ENCODE measurements at regions not wholly inside any gene's neighbourhood (a gene's known extent, or its start where the extent isn't known, plus 50 kb on each side); places are given as distances from the start of the nearest gene placed in this dataset.

- TF ChIP-seq CTCF (IDR thresholded peaks at IDR 0.05; ENCODE audit: extremely low read depth, low read depth, low read length), result no peak
- Histone ChIP-seq H3K27ac (ENCODE audit: low read depth, low read length) (no peak overlapping the region), H3K4me2 (ENCODE audit: insufficient read depth, low read length) (no peak overlapping the region), H3K4me1 (ENCODE audit: insufficient read depth, low read length) (no peaks in the 10 kb centered on the region), H3K79me2 (ENCODE audit: insufficient read depth, low read length) (no peaks in the 10 kb centered on the region), H3K9me3 (ENCODE audit: low read depth, low read length) (no peaks in the 10 kb centered on the region), H2AFZ (ENCODE audit: low read length) (no peak overlapping the region), H3K27me3 (ENCODE audit: insufficient read depth, low read length) (no peaks in the 10 kb centered on the region), H3K4me3 (ENCODE audit: insufficient read depth, low read length) (no peak overlapping the region), H4K20me1 (ENCODE audit: insufficient read depth, low read length) (no peaks in the 10 kb centered on the region), H3K36me3 (ENCODE audit: insufficient read depth, low read length) (no peaks in the 10 kb centered on the region)
- DNase-seq (ENCODE audit: insufficient read length, low spot score, missing footprints), result no peak
These were observed 189.0 kb upstream of the DAB1 start for GRCh38 chr1:57612833-57613232.

- Histone ChIP-seq H3K79me2 (ENCODE audit: insufficient read depth, low read length) (no peaks in the 10 kb centered on the region), H3K4me2 (ENCODE audit: insufficient read depth, low read length) (no peak overlapping the region), H2AFZ (ENCODE audit: low read length) (no peak overlapping the region), H3K9me3 (ENCODE audit: low read depth, low read length) (no peaks in the 10 kb centered on the region), H3K4me3 (ENCODE audit: insufficient read depth, low read length) (no peak overlapping the region), H3K27me3 (ENCODE audit: insufficient read depth, low read length) (no peaks in the 10 kb centered on the region), H3K27ac (ENCODE audit: low read depth, low read length) (no peak overlapping the region), H3K4me1 (ENCODE audit: insufficient read depth, low read length) (no peaks in the 10 kb centered on the region), H4K20me1 (ENCODE audit: insufficient read depth, low read length) (no peaks in the 10 kb centered on the region), H3K36me3 (ENCODE audit: insufficient read depth, low read length) (no peaks in the 10 kb centered on the region)
- no peak for DNase-seq (ENCODE audit: insufficient read length, low spot score, missing footprints)
- TF ChIP-seq CTCF (IDR thresholded peaks at IDR 0.05; ENCODE audit: extremely low read depth, low read depth, low read length), result no peak
These were observed 182.1 kb upstream of the DAB1 start for GRCh38 chr1:57605933-57606332.

- no peaks in the 10 kb centered on the region for H3K79me2 ChIP-seq (ENCODE audit: insufficient read depth, low read length)
- H3K9me3 ChIP-seq (ENCODE audit: low read depth, low read length), result no peaks in the 10 kb centered on the region
- H3K4me2 ChIP-seq (ENCODE audit: insufficient read depth, low read length), result no peak overlapping the region
- H2AFZ ChIP-seq (ENCODE audit: low read length), result no peak overlapping the region
- no peaks in the 10 kb centered on the region for H3K36me3 ChIP-seq (ENCODE audit: insufficient read depth, low read length)
- H3K4me3 ChIP-seq (ENCODE audit: insufficient read depth, low read length), result no peak overlapping the region
- no peak for DNase-seq (ENCODE audit: insufficient read length, low spot score, missing footprints)
- H3K27ac ChIP-seq (ENCODE audit: low read depth, low read length), result no peak overlapping the region
- TF ChIP-seq CTCF (IDR thresholded peaks at IDR 0.05; ENCODE audit: extremely low read depth, low read depth, low read length), result no peak
- no peaks in the 10 kb centered on the region for H4K20me1 ChIP-seq (ENCODE audit: insufficient read depth, low read length)
- H3K27me3 ChIP-seq (ENCODE audit: insufficient read depth, low read length), result no peaks in the 10 kb centered on the region
- no peaks in the 10 kb centered on the region for H3K4me1 ChIP-seq (ENCODE audit: insufficient read depth, low read length)
These were observed 179.8 kb upstream of the DAB1 start for GRCh38 chr1:57603696-57604095.

GRCh38 chr1:57600424-57600823 is 176.6 kb upstream of the DAB1 start:
- H3K27me3 ChIP-seq (ENCODE audit: insufficient read depth, low read length), result no peaks in the 10 kb centered on the region
- H3K9me3 ChIP-seq (ENCODE audit: low read depth, low read length), result no peaks in the 10 kb centered on the region
- TF ChIP-seq CTCF (IDR thresholded peaks at IDR 0.05; ENCODE audit: extremely low read depth, low read depth, low read length), result no peak
- no peaks in the 10 kb centered on the region for H3K4me1 ChIP-seq (ENCODE audit: insufficient read depth, low read length)
- no peaks in the 10 kb centered on the region for H3K36me3 ChIP-seq (ENCODE audit: insufficient read depth, low read length)
- peak; percentile 26 for DNase-seq (ENCODE audit: insufficient read length, low spot score, missing footprints)
- no peaks in the 10 kb centered on the region for H3K79me2 ChIP-seq (ENCODE audit: insufficient read depth, low read length)
- H3K4me3 ChIP-seq (ENCODE audit: insufficient read depth, low read length), result no peak overlapping the region
- no peak overlapping the region for H3K27ac ChIP-seq (ENCODE audit: low read depth, low read length)
- H2AFZ ChIP-seq (ENCODE audit: low read length), result no peak overlapping the region
- H4K20me1 ChIP-seq (ENCODE audit: insufficient read depth, low read length), result no peaks in the 10 kb centered on the region
- no peak overlapping the region for H3K4me2 ChIP-seq (ENCODE audit: insufficient read depth, low read length)
